GM12878 (cell line): ENCODE measurements at regions not wholly inside any gene's neighbourhood (a gene's known extent, or its start where the extent isn't known, plus 50 kb on each side); places are given as distances from the start of the nearest gene placed in this dataset.

Experiments
- ATAC-seq: fragments of 200-7000 bp; cut with Tn5 transposase; 3 replicates; pipeline ENCODE4 v1.9.1; 2020; ENCODE audit warnings: mild to moderate bottlenecking, moderate library complexity
- BruUV-seq: library from RNA; stranded (reverse); fragments of 400-500 nt; replicated peaks from 2 replicates; lab custom pipeline; 2021; lab: Mats Ljungman, UMichigan
- CTCF ChIA-PET: fragments of 300-600 bp; sonication (Branson Sonifier 250); formaldehyde crosslinking; extraction: SDS; loops from one replicate; lab custom pipeline; 2021; ENCODE audit warnings: inconsistent platforms; lab: Yijun Ruan, JAX
- POLR2A ChIA-PET: fragments of 350-600 bp; formaldehyde crosslinking; extraction: SDS; loops from one replicate; lab custom pipeline; 2021; ENCODE audit warnings: inconsistent platforms; lab: Charles Lee
- RAD21 ChIA-PET: fragments of 300-600 bp; sonication (Branson Sonifier 250); formaldehyde crosslinking; loops from one replicate; lab custom pipeline; 2023; ENCODE audit warnings: antibody characterized with exemption; ENCODE audit not compliant: unreplicated experiment; lab: Charles Lee
- SMC1A ChIA-PET: fragments of 300-600 bp; sonication (Branson Sonifier 250); formaldehyde crosslinking; loops from one replicate; lab custom pipeline; 2023; ENCODE audit not compliant: unreplicated experiment, uncharacterized antibody; lab: Charles Lee
- DNase-seq: peaks from one replicate; pipeline ENCODE4 v3.0.0-alpha.2; 2011; ENCODE audit warnings: low read depth, low spot score
- FAIRE-seq: peaks from 3 replicates; lab custom pipeline; 2011; peaks lifted over from hg19 to GRCh38; lab: Jason Lieb, UNC
- H2AFZ ChIP-seq: 2 replicates; pipeline ENCODE4 v1.6.0; 2011; ENCODE audit warnings: low read depth, low read length, control low read depth; ENCODE audit not compliant: control insufficient read depth
- H3K27ac ChIP-seq: 2 replicates; pipeline ENCODE4 v1.5.1; 2011; ENCODE audit warnings: control low read depth; ENCODE audit not compliant: control insufficient read depth, insufficient read depth
- H3K27me3 ChIP-seq, 2 experiments: replicated peaks in 1 of 2; 2 replicates each; pipeline versions ENCODE4 v1.6.0 to v1.6.1; 2011; ENCODE audit warnings: low read length in 1 of 2; ENCODE audit not compliant: control insufficient read depth in 2 of 2, insufficient read depth in 2 of 2
- H3K36me3 ChIP-seq, 2 experiments: 2 replicates each; pipeline ENCODE4 v1.5.1; 2011; ENCODE audit warnings: low read length in 1 of 2; ENCODE audit not compliant: control insufficient read depth in 2 of 2, insufficient read depth in 2 of 2
- H3K4me1 ChIP-seq: 2 replicates; pipeline ENCODE4 v1.6.1; 2011; ENCODE audit warnings: mild to moderate bottlenecking, low read length, moderate library complexity, mixed read lengths; ENCODE audit not compliant: control insufficient read depth, insufficient read depth
- H3K4me2 ChIP-seq: 2 replicates; pipeline ENCODE4 v1.6.0; 2011; ENCODE audit warnings: control low read depth; ENCODE audit not compliant: control insufficient read depth, insufficient read depth
- H3K4me3 ChIP-seq: fragments of 200-600 bp; sonication (generic); 2 replicates; pipeline ENCODE4 v1.5.1; 2016
- H3K79me2 ChIP-seq: 2 replicates; pipeline ENCODE4 v1.6.0; 2011; ENCODE audit warnings: low read length; ENCODE audit not compliant: control insufficient read depth, insufficient read depth
- H3K9ac ChIP-seq: 2 replicates; pipeline ENCODE4 v1.8.0; 2011; ENCODE audit warnings: low read length, control low read depth, mixed read lengths; ENCODE audit not compliant: control insufficient read depth, insufficient read depth
- H3K9me3 ChIP-seq: replicated peaks from 3 replicates; pipeline ENCODE4 v1.5.1; 2011; ENCODE audit warnings: mild to moderate bottlenecking, low read length; ENCODE audit not compliant: control insufficient read depth, insufficient read depth
- H4K20me1 ChIP-seq: 2 replicates; pipeline ENCODE4 v1.6.0; 2011; ENCODE audit not compliant: control insufficient read depth, insufficient read depth
- ASH2L ChIP-seq: fragments of 300-600, 200-600 bp; sonication (generic); IDR thresholded peaks from 2 replicates; pipeline ENCODE4 v1.6.1; 2017; ENCODE audit warnings: low read depth, mild to moderate bottlenecking, borderline replicate concordance
- CTCF ChIP-seq, 3 experiments: IDR thresholded peaks in 2 of 3; conservative IDR thresholded peaks in 1 of 3; 2 replicates each; pipeline ENCODE4 v1.5.1; 2011; ENCODE audit warnings: low read depth in 3 of 3, low read length in 3 of 3, mild to moderate bottlenecking in 3 of 3, control low read depth in 2 of 3, moderate library complexity in 2 of 3, inconsistent platforms in 1 of 3, mixed read lengths in 1 of 3; ENCODE audit not compliant: control insufficient read depth in 2 of 3, insufficient read depth in 1 of 3; ENCODE audit errors: extremely low read depth in 1 of 3
- EED ChIP-seq: sonication (generic); IDR thresholded peaks from 2 replicates; pipeline ENCODE4 v1.6.1; 2016; ENCODE audit warnings: antibody characterized with exemption, low read depth
- EGR1 ChIP-seq, 2 experiments: IDR thresholded peaks; 1 replicate in 1 of 2; 2 replicates in 1 of 2; pipeline ENCODE4 v1.6.1; 2011 to 2012; ENCODE audit warnings: low read depth in 2 of 2, low read length in 2 of 2, borderline replicate concordance in 1 of 2, mild to moderate bottlenecking in 1 of 2, moderate library complexity in 1 of 2
- ESRRA ChIP-seq: IDR thresholded peaks from 2 replicates; pipeline ENCODE4 v1.6.1; 2012; ENCODE audit warnings: mild to moderate bottlenecking, low read length, improper control_type of control experiment
- MEF2A ChIP-seq: IDR thresholded peaks from 2 replicates; pipeline ENCODE4 v1.6.1; 2011; ENCODE audit warnings: low read depth, mild to moderate bottlenecking, low read length, moderate library complexity; ENCODE audit not compliant: insufficient read depth
- POLR2AphosphoS5 ChIP-seq: IDR thresholded peaks from 2 replicates; pipeline ENCODE4 v1.6.1; 2011; ENCODE audit warnings: mild to moderate bottlenecking, low read length, inconsistent platforms
- SP1 ChIP-seq: IDR thresholded peaks from one replicate; pipeline ENCODE4 v1.6.1; 2011; ENCODE audit warnings: low read depth, low read length
- WGBS: methylation state at CpG from one replicate; pipeline ENCODE4 v1.1.6; 2016; ENCODE audit warnings: low lambda C conversion rate; ENCODE audit not compliant: insufficient replicate concordance, insufficient coverage; ENCODE audit errors: missing lambda C conversion rate; 5-methylcytosine and 5-hydroxymethylcytosine counted together
- in situ Hi-C: fragments of 300-500 bp; cut with MboI; formaldehyde crosslinking; loops from 9 replicates; pipeline ENCODE4 v1.14.3; 2018; ENCODE audit warnings: mixed read lengths
- intact Hi-C: fragments of 100-400 bp; cut with micrococcal nuclease; formaldehyde crosslinking; loops from one replicate; pipeline ENCODE4 v1.14.2; 2022; ENCODE audit not compliant: unreplicated experiment

DNA sequence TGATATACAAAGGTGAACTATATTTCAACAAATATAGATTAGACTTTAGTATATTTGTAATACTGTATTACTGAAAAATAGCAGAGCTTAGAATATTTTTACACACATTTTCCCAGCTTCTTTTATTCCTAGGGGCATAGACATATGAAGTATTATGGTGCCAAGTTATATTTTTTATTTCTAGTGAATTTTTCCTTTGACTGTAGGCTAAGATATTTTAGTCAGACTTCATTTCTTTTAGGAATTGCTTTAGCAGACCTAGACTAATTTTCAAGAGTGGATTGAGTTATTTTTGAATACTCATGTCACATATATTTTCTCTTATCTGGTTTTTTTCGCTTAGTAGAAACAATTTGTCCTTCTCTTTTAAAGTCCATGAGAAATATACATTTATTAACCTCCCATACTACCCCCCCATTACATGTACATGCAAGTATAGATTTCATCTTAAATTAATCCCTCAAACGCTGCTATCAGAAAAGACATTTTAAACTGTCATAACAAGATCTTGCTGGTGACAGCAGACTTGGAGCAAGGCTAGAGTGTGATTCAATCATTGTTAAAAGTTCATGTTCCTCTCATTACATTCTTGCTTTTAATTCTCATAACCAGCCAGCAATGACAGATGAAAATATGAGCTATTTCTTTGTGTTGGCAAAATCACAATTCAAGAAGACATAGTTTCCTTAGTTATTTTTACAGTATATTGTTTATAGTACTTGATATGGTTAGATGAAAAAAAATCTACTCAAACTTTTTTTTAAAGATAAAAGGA is 456.1 kb downstream of the AEBP2 start:
- Histone ChIP-seq H3K79me2 (no peaks in the 10 kb centered on the region), H3K27ac (no peak overlapping the region), H3K4me1 (no peaks in the 10 kb centered on the region), H3K27me3 (no peaks in the 10 kb centered on the region), H3K9me3 (no peaks in the 10 kb centered on the region), H3K36me3 (no peaks in the 10 kb centered on the region), H3K4me3 (no peak overlapping the region), H4K20me1 (no peaks in the 10 kb centered on the region), H2AFZ (no peak overlapping the region), H3K4me2 (no peak overlapping the region), H3K9ac (no peak overlapping the region)
- TF ChIP-seq EGR1 (IDR thresholded peaks at IDR 0.05; ENCODE audit: borderline replicate concordance in 1 of 2, low read depth in 2 of 2, low read length in 2 of 2) (no peak), POLR2AphosphoS5 (no peak), EED (no peak), SP1 (no peak), ESRRA (no peak), MEF2A (no peak), CTCF (IDR thresholded peaks at IDR 0.05 in 2 of 3, conservative IDR thresholded peaks at IDR 0.05 in 1 of 3; ENCODE audit: control insufficient read depth in 2 of 3, extremely low read depth in 1 of 3, insufficient read depth in 1 of 3, low read depth in 3 of 3, low read length in 3 of 3) (no peak), ASH2L (no peak)
- ChIA-PET CTCF (interaction anchor here (1.0 to 5.8 kb wide), 4 partner anchors 14 to 156 kb away, joined by 3 to 48 read pairs (median 44); no protein-coding TSS in a partner anchor), POLR2A (interaction anchor here (0.6 kb wide), 2 partner anchors 94 to 416 kb away, joined by 3 read pairs; no protein-coding TSS in a partner anchor), RAD21 (interaction anchor here (0.5 to 4.6 kb wide), 10 partner anchors 9 to 489 kb away, joined by 3 to 37 read pairs (median 4); no protein-coding TSS in a partner anchor), SMC1A (interaction anchor here (0.6 to 5.4 kb wide), 15 partner anchors 14 to 316 kb away, joined by 3 to 47 read pairs (median 4); no protein-coding TSS in a partner anchor)
- intact Hi-C loops (loop anchor here (10.0 kb wide), 1 partner anchor 421 kb away; no protein-coding TSS in a partner anchor), in situ Hi-C loops (no loop called here)
- FAIRE-seq (no peak), ATAC-seq (0 out of 3 replicates have a peak, but pooled peaks have one; percentile 4), DNase-seq (no peak)
- no TSS peak for BruUV-seq
- 0% methylated on average over 2 of the region's 2 CpGs for WGBS
